GM21576 (cell line): ENCODE measurements at regions not wholly inside any gene's neighbourhood (a gene's known extent, or its start where the extent isn't known, plus 50 kb on each side); places are given as distances from the start of the nearest gene placed in this dataset.

Experiments
- ATAC-seq: cut with Tn5 transposase; IDR thresholded peaks from one replicate; pipeline ENCODE4 v1.9.1; 2021; ENCODE audit warnings: mild to moderate bottlenecking, moderate library complexity; ENCODE audit not compliant: unreplicated experiment

DNA sequence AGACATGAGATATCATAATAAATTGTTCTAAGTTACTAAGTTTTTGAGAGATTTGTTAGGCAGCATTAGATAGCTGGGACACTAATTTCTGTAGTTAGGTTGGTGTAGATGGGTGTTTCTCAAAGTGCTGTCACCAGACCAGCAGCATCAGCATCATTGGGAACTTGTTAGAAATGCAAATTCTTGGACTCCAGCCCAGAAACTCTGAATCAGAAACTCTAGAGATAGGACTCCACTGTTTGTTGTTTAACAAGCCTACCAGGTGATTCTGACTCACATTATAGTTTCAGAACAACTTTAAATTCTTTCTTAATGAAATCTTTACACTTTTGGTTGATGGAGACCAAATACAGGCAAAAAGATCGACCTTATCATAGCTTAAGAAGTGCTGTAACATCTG is 173.7 kb downstream of the PABPC4L start:
- no peak for ATAC-seq

- ATAC-seq = no peak
Measured at GRCh38 chr4:134024251-134024650, 177.3 kb downstream of the PABPC4L start.

DNA sequence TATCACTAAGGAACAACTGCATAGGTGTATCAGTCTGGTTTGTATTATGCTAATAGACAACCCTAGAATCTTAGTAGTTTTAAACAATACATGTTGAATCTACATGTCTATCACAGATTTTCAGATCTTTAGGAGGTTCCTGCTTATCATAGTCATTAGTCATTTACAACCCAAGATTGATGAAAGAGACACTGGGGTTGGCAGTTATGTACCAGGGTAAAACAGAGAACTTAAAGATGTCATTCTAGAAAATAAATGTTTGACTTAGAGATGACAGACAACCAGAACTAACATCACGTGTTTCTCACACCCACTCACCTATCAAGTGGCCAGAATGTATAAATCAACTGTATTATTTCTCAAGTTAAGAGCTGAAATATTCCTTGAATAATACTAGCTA is 181.9 kb downstream of the PABPC4L start:
- ATAC-seq = no peak

- ATAC-seq = no peak
Measured at GRCh38 chr4:134018846-134019245, 182.7 kb downstream of the PABPC4L start.

- ATAC-seq = no peak
Measured at GRCh38 chr4:134001057-134001456, 200.5 kb downstream of the PABPC4L start.

DNA sequence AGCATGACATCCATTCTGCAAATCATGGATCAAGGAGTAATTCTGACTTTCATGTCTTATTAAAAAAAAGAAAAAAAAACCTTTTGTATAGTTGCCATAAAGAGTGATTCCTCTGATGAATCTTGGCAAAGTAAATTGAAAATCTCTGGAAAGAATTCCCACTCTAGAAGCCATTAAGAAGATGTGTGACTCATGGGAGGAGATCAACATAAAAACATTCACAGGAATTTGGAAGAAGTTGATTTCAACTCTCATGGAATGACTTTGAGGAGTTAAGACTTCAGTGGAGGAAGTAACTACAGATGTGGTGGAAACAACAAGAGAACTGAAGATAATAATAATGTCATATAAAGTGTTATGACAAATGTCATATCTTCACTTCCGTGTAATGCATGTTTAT is 204.2 kb downstream of the PABPC4L start:
- no peak for ATAC-seq

- ATAC-seq = no peak
Measured at GRCh38 chr4:133996431-133997121, 205.0 kb downstream of the PABPC4L start.

- no peak for ATAC-seq
Measured at GRCh38 chr4:133995243-133995960, 206.2 kb downstream of the PABPC4L start.

GRCh38 chr4:133982533-133983224 is 218.9 kb downstream of the PABPC4L start:
- no peak for ATAC-seq

- no peak for ATAC-seq
Measured at GRCh38 chr4:133981327-133981726, 220.3 kb downstream of the PABPC4L start.

GRCh38 chr4:133972586-133972985 is 229.0 kb downstream of the PABPC4L start:
- no peak for ATAC-seq

- no peak for ATAC-seq
Measured at GRCh38 chr4:133969202-133969848, 232.3 kb downstream of the PABPC4L start.

- no peak for ATAC-seq
Measured at GRCh38 chr4:133968174-133968573, 233.4 kb downstream of the PABPC4L start.

GRCh38 chr4:133960975-133961374 is 240.6 kb downstream of the PABPC4L start:
- ATAC-seq = no peak

DNA sequence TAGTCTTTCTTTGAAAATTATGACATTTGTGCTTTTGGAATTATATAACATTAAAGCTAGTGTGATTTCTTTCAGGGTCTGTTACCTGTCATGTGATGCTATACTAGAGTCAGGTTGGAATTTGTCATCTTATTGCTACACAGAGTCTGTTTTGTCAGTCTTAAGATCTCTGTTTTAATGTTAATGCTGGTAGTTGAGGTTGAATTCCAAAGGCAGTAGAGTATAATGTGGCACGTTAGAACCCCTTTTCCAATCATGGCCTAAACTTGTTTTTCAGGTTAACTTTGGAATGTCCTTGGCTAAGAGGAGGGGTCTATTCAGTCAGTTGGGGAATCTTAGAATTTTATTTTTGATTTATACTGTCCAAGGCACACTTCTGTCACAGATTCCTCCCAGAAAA is 258.5 kb downstream of the PABPC4L start:
- no peak for ATAC-seq

DNA sequence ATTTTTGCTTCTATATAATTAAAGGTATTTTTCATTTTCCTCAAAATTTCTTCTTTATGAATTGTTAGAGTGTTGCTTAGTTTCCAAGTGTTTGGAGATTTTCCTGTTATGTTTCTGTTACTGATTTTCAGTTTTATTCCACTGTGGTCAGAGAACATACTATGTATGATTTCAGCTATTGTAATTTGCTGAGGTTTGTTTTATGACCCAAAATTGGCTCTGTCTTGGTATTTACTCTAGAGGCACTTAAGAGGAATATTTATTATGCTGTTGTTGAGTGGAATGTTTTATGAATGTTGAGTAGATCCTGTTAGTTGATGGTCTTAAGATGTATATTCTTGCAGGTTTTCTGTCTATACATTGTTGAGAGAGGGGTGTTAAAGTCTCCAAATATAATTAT is 263.5 kb downstream of the PABPC4L start:
- no peak for ATAC-seq

DNA sequence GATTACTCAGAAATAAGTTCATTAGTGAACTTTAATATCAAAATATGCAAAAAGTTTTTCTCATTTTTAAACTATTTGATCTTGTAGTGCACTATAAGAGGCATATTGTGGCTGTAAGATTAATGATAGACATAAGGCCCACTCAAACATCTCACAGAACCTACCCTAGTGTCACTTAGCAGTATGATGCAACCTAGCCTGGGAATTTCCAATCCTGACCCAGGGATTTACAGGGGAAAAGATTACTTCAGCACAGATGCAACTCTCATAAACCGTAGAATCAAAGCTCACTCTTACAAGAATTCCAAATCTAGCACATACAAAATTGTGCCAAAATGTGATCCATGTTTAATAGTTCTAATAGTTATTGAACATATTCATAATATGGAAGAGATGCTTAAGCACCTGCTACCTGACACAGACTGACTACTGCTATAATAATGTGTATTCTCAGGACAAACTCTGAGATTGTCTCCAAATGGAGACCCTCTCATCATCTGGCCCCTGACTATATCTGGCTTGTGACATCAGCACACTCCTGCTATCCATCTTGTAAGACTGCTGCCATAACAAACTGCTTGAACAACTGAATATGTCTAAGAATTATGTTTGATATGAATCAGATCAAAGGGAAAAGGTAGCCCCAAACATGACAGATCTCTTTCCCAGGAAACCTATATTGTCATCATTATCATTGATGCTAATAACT is 271.9 kb downstream of the PABPC4L start:
- no peak for ATAC-seq

DNA sequence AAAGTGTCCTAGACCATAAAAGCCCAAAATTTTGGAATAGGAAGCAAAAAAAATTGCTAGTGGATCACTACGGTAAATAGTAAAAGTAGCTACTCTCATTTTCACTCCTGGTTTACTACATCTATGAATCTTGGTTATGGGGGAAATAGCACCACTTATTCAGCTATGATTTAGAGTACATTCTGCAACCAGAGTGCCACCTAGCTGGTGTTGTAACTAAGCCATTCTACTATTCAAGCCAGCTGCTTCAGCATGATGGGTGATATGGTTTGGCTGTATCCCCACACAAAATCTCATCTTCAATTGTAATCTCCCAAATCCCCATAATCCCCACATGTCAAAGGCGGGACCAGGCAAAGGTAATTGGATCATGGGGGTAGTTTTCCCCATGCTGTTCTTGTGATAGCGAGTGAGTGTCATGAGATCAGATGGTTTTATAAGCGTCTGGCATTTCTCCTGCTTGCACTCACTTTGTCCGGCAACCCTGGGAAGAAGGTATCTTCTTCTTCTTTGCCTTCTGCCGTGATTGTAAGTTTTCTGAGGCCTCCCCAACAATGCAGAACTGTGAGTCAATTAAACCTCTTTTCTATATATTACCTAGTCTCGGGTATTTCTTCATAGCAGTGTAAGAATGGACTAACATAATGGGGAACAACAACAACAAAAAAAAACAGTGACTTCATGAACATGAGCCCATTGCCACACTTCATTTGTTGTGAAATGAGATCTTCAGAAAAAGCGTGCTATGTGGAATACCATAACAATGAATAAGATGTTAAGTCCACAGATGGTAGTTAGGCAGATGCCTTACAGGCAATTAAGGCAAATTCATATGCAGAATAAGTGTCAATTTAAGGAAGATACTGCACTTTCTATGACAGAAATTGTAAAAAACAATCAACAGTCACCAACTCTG is 280.1 kb downstream of the PABPC4L start:
- no peak for ATAC-seq

- no peak for ATAC-seq
Measured at GRCh38 chr4:133920236-133920635, 281.4 kb downstream of the PABPC4L start.

DNA sequence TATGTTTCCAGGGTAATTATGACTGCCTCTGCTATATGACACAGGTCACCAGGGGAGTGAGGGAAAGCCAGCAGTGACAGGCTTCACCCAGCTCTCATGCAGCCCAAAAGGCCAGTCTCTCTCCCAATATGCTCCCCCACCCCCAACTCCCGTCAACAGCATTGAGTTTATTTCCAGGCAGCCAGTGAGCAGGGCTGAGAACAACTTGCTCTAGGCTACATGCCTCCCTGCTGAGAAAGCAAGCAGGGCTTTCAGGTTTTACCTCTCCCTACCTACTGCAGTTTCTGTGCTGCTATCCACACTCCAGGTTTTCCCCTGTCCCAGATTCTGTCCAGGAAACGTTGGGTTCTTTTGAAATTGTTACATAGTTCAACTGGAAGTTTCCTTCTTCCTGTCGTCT is 291.4 kb downstream of the PABPC4L start:
- ATAC-seq = no peak
